ENCODE measurements at regions not wholly inside any gene's neighbourhood (a gene's known extent, or its start where the extent isn't known, plus 50 kb on each side); places are given as distances from the start of the nearest gene placed in this dataset.

GRCh38 chr6:48628316-48628715, 517.3 kb upstream of the PTCHD4 start:
- H3K9me3 ChIP-seq (ENCODE audit: control insufficient read depth in 1 of 2, insufficient read depth in 1 of 2, low read depth in 1 of 2, low read length in 2 of 2) = no peaks in the 10 kb centered on the region
- no peaks in the 10 kb centered on the region for H3K9me2 ChIP-seq (ENCODE audit: insufficient read depth)
- no TSS peak for BruUV-seq (replicated peaks)
- DNase-seq (ENCODE audit: low read depth, low spot score) (no peak), ATAC-seq (no peak)
- H3K4me2 ChIP-seq (ENCODE audit: low read length) = no peak overlapping the region
- no peak overlapping the region for H3K4me3 ChIP-seq (replicated peaks in 1 of 2; ENCODE audit: low read depth in 1 of 2, low read length in 2 of 2)
- ChIA-PET RAD21 (ENCODE audit: low non-redundant PET in 1 of 2, low total read pairs in 2 of 2, uncharacterized antibody in 2 of 2, unreplicated experiment in 2 of 2) (no interaction called here), CTCF (no interaction called here), POLR2A (no interaction called here)
- no peak overlapping the region for H3K9ac ChIP-seq (ENCODE audit: low read length)
- no peaks in the 10 kb centered on the region for H3K4me1 ChIP-seq (ENCODE audit: control insufficient read depth in 1 of 2, insufficient read depth in 2 of 2, low read length in 2 of 2)
- no peaks in the 10 kb centered on the region for H3K79me2 ChIP-seq (ENCODE audit: insufficient read depth, low read length)
- no peaks in the 10 kb centered on the region for H3K27me3 ChIP-seq (ENCODE audit: insufficient read depth, low read length)
- no peaks in the 10 kb centered on the region for H4K20me1 ChIP-seq (ENCODE audit: insufficient read depth)
- H2AFZ ChIP-seq (ENCODE audit: low read depth, low read length, poor library complexity, severe bottlenecking) = no peak overlapping the region
- no peak overlapping the region for H3K27ac ChIP-seq (ENCODE audit: low read depth, low read length)
- no peaks in the 10 kb centered on the region for H3K36me3 ChIP-seq (ENCODE audit: control insufficient read depth in 1 of 2, insufficient read depth in 2 of 2, low read length in 2 of 2)
- TF ChIP-seq POLR2A (IDR thresholded peaks at IDR 0.05; ENCODE audit: borderline replicate concordance, extremely low read depth, insufficient read depth, insufficient read length) (no peak), SP1 (IDR thresholded peaks at IDR 0.05; ENCODE audit: low read depth) (no peak)
- TF ChIP-seq, protein P1, sequence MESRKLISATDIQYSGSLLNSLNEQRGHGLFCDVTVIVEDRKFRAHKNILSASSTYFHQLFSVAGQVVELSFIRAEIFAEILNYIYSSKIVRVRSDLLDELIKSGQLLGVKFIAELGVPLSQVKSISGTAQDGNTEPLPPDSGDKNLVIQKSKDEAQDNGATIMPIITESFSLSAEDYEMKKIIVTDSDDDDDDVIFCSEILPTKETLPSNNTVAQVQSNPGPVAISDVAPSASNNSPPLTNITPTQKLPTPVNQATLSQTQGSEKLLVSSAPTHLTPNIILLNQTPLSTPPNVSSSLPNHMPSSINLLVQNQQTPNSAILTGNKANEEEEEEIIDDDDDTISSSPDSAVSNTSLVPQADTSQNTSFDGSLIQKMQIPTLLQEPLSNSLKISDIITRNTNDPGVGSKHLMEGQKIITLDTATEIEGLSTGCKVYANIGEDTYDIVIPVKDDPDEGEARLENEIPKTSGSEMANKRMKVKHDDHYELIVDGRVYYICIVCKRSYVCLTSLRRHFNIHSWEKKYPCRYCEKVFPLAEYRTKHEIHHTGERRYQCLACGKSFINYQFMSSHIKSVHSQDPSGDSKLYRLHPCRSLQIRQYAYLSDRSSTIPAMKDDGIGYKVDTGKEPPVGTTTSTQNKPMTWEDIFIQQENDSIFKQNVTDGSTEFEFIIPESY (IDR thresholded peaks at IDR 0.05; ENCODE audit: extremely low read depth, insufficient replicate concordance, low read length) = no peak
- intact Hi-C loops (cut with micrococcal nuclease) = no loop called here

- ChIA-PET RAD21 (ENCODE audit: low non-redundant PET in 1 of 2, low total read pairs in 2 of 2, uncharacterized antibody in 2 of 2, unreplicated experiment in 2 of 2) (no interaction called here), CTCF (no interaction called here), POLR2A (no interaction called here)
- Histone ChIP-seq H3K27ac (ENCODE audit: low read depth, low read length) (no peak overlapping the region), H3K9me2 (ENCODE audit: insufficient read depth) (no peaks in the 10 kb centered on the region), H2AFZ (ENCODE audit: low read depth, low read length, poor library complexity, severe bottlenecking) (peak overlapping the region; percentile 73), H3K4me3 (replicated peaks in 1 of 2; ENCODE audit: low read depth in 1 of 2, low read length in 2 of 2) (no peak overlapping the region), H3K9ac (ENCODE audit: low read length) (no peak overlapping the region), H4K20me1 (ENCODE audit: insufficient read depth) (no peaks in the 10 kb centered on the region), H3K9me3 (ENCODE audit: control insufficient read depth in 1 of 2, insufficient read depth in 1 of 2, low read depth in 1 of 2, low read length in 2 of 2) (no peaks in the 10 kb centered on the region), H3K36me3 (ENCODE audit: control insufficient read depth in 1 of 2, insufficient read depth in 2 of 2, low read length in 2 of 2) (no peaks in the 10 kb centered on the region), H3K79me2 (ENCODE audit: insufficient read depth, low read length) (no peaks in the 10 kb centered on the region), H3K4me2 (ENCODE audit: low read length) (no peak overlapping the region), H3K4me1 (ENCODE audit: control insufficient read depth in 1 of 2, insufficient read depth in 2 of 2, low read length in 2 of 2) (no peaks in the 10 kb centered on the region), H3K27me3 (ENCODE audit: insufficient read depth, low read length) (no peaks in the 10 kb centered on the region)
- no TSS peak for BruUV-seq (replicated peaks)
- intact Hi-C loops (cut with micrococcal nuclease) = no loop called here
- DNase-seq (ENCODE audit: low read depth, low spot score) (no peak), ATAC-seq (no peak)
- TF ChIP-seq SIN3A (IDR thresholded peaks at IDR 0.05; ENCODE audit: low read depth) = no peak
- TF ChIP-seq EGR1 (IDR thresholded peaks at IDR 0.05; ENCODE audit: low read depth) = no peak
- no peak for TF ChIP-seq ZFX (IDR thresholded peaks at IDR 0.05)
- TF ChIP-seq RAD21 (IDR thresholded peaks at IDR 0.05; ENCODE audit: low read depth) = no peak
These were observed 515.4 kb upstream of the PTCHD4 start for GRCh38 chr6:48626421-48626820.
